PC-9 (cell line): ENCODE measurements at regions not wholly inside any gene's neighbourhood (a gene's known extent, or its start where the extent isn't known, plus 50 kb on each side); places are given as distances from the start of the nearest gene placed in this dataset.

Experiments used
- BruUV-seq: library from RNA; stranded (reverse); fragments of 400-500 nt; replicated peaks from 2 replicates; lab custom pipeline; 2021; lab: Mats Ljungman, UMichigan
- CTCF ChIA-PET: fragments of 300-600 bp; sonication (Branson Sonifier 250); formaldehyde crosslinking; loops from one replicate; lab custom pipeline; 2022; ENCODE audit warnings: antibody characterized with exemption; lab: Charles Lee
- POLR2A ChIA-PET: fragments of 300-600 bp; sonication (Branson Sonifier 250); formaldehyde crosslinking; loops from one replicate; lab custom pipeline; 2022; ENCODE audit warnings: antibody characterized with exemption; ENCODE audit not compliant: unreplicated experiment; lab: Charles Lee
- DNase-seq, 2 experiments: peaks; one replicate each; pipeline versions ENCODE4 v3.0.0 to v3.0.0-alpha.2; 2015 to 2022; ENCODE audit warnings: mixed read lengths in 1 of 2
- H2AFZ ChIP-seq: fragments of 200-600 bp; sonication (generic); 2 replicates; pipeline ENCODE4 v1.8.1; 2017; ENCODE audit warnings: antibody characterized with exemption
- H3F3A ChIP-seq: fragments of 200-600 bp; sonication (generic); 2 replicates; pipeline ENCODE4 v1.8.1; 2017; ENCODE audit warnings: antibody characterized with exemption, mild to moderate bottlenecking, low read depth; ENCODE audit not compliant: insufficient read depth
- H3K27ac ChIP-seq: fragments of 200-600 bp; sonication (generic); 2 replicates; pipeline ENCODE4 v1.6.1; 2016; ENCODE audit warnings: mixed run types
- H3K27me3 ChIP-seq: fragments of 200-600 bp; sonication (generic); 2 replicates; pipeline ENCODE4 v1.6.1; 2016; ENCODE audit warnings: low read depth, mixed run types; ENCODE audit not compliant: insufficient read depth
- H3K36me3 ChIP-seq: fragments of 200-600 bp; sonication (generic); 2 replicates; pipeline ENCODE4 v1.6.1; 2016; ENCODE audit warnings: low read depth, mixed run types
- H3K4me1 ChIP-seq: fragments of 200-600 bp; sonication (generic); replicated peaks from 2 replicates; pipeline ENCODE4 v1.6.1; 2016; ENCODE audit warnings: mixed run types; ENCODE audit not compliant: insufficient read depth
- H3K4me2 ChIP-seq: fragments of 200-600 bp; sonication (generic); 2 replicates; pipeline ENCODE4 v1.6.1; 2017; ENCODE audit warnings: mixed run types
- H3K4me3 ChIP-seq: fragments of 200-600 bp; sonication (generic); 2 replicates; pipeline ENCODE4 v1.6.1; 2016; ENCODE audit warnings: mixed run types
- H3K79me2 ChIP-seq: fragments of 200-600 bp; sonication (generic); 2 replicates; pipeline ENCODE4 v1.6.1; 2017; ENCODE audit warnings: low read depth, mixed run types
- H3K9me2 ChIP-seq: fragments of 200-600 bp; sonication (generic); 2 replicates; pipeline ENCODE4 v1.8.1; 2017; ENCODE audit warnings: mild to moderate bottlenecking; ENCODE audit not compliant: insufficient read depth
- H3K9me3 ChIP-seq: fragments of 200-600 bp; sonication (generic); 2 replicates; pipeline ENCODE4 v1.8.1; 2016; ENCODE audit warnings: low read depth; ENCODE audit not compliant: insufficient read depth
- H4K20me1 ChIP-seq: fragments of 200-600 bp; sonication (generic); 2 replicates; pipeline ENCODE4 v1.8.1; 2017; ENCODE audit not compliant: insufficient read depth
- EZH2 ChIP-seq: fragments of 200-600 bp; sonication (generic); IDR thresholded peaks from 2 replicates; pipeline ENCODE4 v1.8.0; 2017; ENCODE audit warnings: antibody characterized with exemption, low read depth
- intact Hi-C: fragments of 100-400 bp; cut with micrococcal nuclease; formaldehyde crosslinking; loops from one replicate; pipeline ENCODE4 v1.10.0; 2022; ENCODE audit not compliant: unreplicated experiment
- TF ChIP-seq, protein P1 (sequence below): fragments of 200-600 bp; sonication (generic); conservative IDR thresholded peaks from 2 replicates; pipeline ENCODE4 v1.6.1; 2017; ENCODE audit warnings: mixed run types, antibody characterized with exemption, mild to moderate bottlenecking, moderate library complexity

DNA sequence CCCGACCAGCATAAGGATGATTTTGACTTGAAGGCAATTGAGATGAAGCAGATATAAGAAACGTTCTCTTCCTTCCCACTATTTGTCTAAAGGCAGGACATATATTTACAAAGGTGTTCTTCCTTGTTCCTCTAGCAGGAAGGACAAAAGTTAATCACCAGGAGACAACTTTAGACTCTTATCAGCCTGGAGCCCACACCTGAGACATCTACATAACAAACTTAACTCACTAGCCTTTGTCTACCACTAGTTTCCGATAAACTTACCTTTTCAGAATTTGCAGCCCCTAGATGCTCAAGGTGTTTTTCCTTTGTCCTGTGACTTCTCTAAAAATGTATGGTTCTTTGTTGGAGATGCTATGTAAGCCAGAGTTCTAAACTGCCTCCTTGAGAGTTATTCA, 1047.8 kb upstream of the NXPH2 start:
- no peaks in the 10 kb centered on the region for H4K20me1 ChIP-seq
- no peaks in the 10 kb centered on the region for H3K9me2 ChIP-seq
- no peak overlapping the region for H3K27ac ChIP-seq
- no peaks in the 10 kb centered on the region for H3K79me2 ChIP-seq
- BruUV-seq, result no TSS peak
- no peaks in the 10 kb centered on the region for H3F3A ChIP-seq
- no peak overlapping the region for H3K4me3 ChIP-seq
- DNase-seq, result no peak
- no peak overlapping the region for H3K4me2 ChIP-seq
- no peaks in the 10 kb centered on the region for H3K9me3 ChIP-seq
- intact Hi-C loops, result no loop called here
- TF ChIP-seq EZH2, result no peak
- TF ChIP-seq, protein P1, sequence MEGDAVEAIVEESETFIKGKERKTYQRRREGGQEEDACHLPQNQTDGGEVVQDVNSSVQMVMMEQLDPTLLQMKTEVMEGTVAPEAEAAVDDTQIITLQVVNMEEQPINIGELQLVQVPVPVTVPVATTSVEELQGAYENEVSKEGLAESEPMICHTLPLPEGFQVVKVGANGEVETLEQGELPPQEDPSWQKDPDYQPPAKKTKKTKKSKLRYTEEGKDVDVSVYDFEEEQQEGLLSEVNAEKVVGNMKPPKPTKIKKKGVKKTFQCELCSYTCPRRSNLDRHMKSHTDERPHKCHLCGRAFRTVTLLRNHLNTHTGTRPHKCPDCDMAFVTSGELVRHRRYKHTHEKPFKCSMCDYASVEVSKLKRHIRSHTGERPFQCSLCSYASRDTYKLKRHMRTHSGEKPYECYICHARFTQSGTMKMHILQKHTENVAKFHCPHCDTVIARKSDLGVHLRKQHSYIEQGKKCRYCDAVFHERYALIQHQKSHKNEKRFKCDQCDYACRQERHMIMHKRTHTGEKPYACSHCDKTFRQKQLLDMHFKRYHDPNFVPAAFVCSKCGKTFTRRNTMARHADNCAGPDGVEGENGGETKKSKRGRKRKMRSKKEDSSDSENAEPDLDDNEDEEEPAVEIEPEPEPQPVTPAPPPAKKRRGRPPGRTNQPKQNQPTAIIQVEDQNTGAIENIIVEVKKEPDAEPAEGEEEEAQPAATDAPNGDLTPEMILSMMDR, result no peak
- ChIA-PET POLR2A (no interaction called here), CTCF (no interaction called here)
- no peaks in the 10 kb centered on the region for H3K4me1 ChIP-seq
- H2AFZ ChIP-seq, result no peak overlapping the region
- H3K36me3 ChIP-seq, result no peaks in the 10 kb centered on the region
- no peaks in the 10 kb centered on the region for H3K27me3 ChIP-seq

DNA sequence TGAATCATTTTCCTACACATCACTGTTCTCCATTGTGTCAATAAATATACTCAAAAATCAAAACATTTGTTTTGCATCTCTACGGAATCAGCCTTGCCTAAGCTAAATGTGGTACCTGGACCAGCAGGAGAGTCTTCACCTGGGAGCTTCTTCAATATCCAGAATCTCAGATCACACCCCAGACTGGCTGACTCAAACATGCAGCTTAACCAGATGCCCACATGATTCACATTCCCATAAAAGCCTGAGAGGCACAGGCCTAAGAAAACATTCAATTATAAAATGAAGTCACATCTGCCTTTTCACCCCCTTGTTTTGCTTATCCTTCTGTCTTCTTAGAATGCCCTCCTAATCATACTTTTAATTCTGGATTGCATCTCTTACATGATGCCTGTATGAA, 1045.5 kb upstream of the NXPH2 start:
- CTCF ChIA-PET, result no interaction called here

DNA sequence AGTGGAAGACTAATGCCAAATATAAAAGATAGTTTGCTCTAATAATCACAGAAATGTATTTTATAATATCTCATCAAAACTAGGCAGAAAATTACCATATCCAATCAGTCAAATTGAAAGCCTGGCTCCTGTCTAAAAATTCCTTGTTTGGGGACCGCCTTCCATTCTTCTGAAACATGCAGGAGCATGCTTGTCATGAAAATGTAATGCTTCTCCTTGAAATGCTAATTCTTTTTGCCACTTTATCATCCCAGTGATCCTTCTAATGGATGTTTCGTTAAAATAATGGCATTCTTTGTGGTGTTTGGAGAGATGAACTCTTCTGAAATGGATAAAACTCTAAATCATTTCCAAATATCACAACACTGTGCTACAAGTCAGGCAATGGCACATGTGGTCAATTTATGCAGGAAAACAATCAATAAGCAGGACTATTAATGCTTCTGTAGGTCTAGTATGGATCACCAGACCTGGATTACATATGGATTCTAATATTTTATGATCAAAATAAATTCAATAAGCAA, 1039.1 kb upstream of the NXPH2 start:
- CTCF ChIA-PET, result no interaction called here
- H3K9me2 ChIP-seq, result no peaks in the 10 kb centered on the region
- H3K4me2 ChIP-seq, result no peak overlapping the region
- TF ChIP-seq, protein P1, result no peak
- no peak for TF ChIP-seq EZH2
- no peaks in the 10 kb centered on the region for H4K20me1 ChIP-seq
- DNase-seq, result no peak
- no peaks in the 10 kb centered on the region for H3F3A ChIP-seq
- POLR2A ChIA-PET, result no interaction called here
- no peaks in the 10 kb centered on the region for H3K36me3 ChIP-seq
- no peak overlapping the region for H2AFZ ChIP-seq
- H3K79me2 ChIP-seq, result no peaks in the 10 kb centered on the region
- no peaks in the 10 kb centered on the region for H3K4me1 ChIP-seq
- H3K27ac ChIP-seq, result no peak overlapping the region
- no peak overlapping the region for H3K4me3 ChIP-seq
- H3K27me3 ChIP-seq, result no peaks in the 10 kb centered on the region
- BruUV-seq, result no TSS peak
- no peaks in the 10 kb centered on the region for H3K9me3 ChIP-seq
- intact Hi-C loops, result no loop called here

More for the DNA sequence above, 1045.5 kb upstream of the NXPH2 start:
- no TSS peak for BruUV-seq
- Histone ChIP-seq H3K9me2 (no peaks in the 10 kb centered on the region), H3K27me3 (no peaks in the 10 kb centered on the region), H3K4me2 (no peak overlapping the region), H3K9me3 (no peaks in the 10 kb centered on the region), H4K20me1 (no peaks in the 10 kb centered on the region), H3K27ac (no peak overlapping the region), H3K79me2 (no peaks in the 10 kb centered on the region), H3K4me3 (no peak overlapping the region), H3F3A (no peaks in the 10 kb centered on the region), H2AFZ (no peak overlapping the region), H3K36me3 (no peaks in the 10 kb centered on the region), H3K4me1 (no peaks in the 10 kb centered on the region)
- intact Hi-C loops, result no loop called here
- no peak for DNase-seq
- no peak for TF ChIP-seq EZH2
- TF ChIP-seq, protein P1, result no peak
- POLR2A ChIA-PET, result no interaction called here
